HG02763 (cell line): ENCODE measurements at regions not wholly inside any gene's neighbourhood (a gene's known extent, or its start where the extent isn't known, plus 50 kb on each side); places are given as distances from the start of the nearest gene placed in this dataset.

Experiments
- ATAC-seq: cut with Tn5 transposase; IDR thresholded peaks from one replicate; pipeline ENCODE4 v1.9.1; 2021; ENCODE audit warnings: mild to moderate bottlenecking, moderate library complexity; ENCODE audit not compliant: unreplicated experiment

DNA sequence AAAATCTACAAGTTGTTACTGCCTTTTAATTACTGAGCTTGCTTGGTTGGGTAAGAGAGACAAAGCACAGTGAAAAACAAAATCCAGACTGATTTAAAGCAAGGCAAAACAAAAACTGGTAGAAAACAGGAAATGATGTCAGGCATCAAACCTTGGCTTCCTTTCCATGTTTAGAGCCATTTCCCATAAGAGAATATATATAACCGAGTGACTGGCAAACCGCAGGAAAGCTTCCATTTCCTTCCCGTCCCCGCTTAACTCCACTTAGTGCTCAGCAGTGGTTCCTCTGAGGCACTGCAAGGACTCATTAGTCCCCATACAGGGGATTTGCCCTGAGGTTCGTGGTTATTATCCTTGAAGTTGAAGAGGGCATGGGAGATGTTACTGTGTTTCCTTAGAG lies 446.3 kb downstream of the LPIN1 start:
- ATAC-seq = no peak

GRCh38 chr2:12194968-12195367 lies 448.5 kb downstream of the LPIN1 start:
- ATAC-seq = no peak

GRCh38 chr2:12196495-12196894 lies 450.1 kb downstream of the LPIN1 start:
- no peak for ATAC-seq

GRCh38 chr2:12197133-12197532 lies 450.7 kb downstream of the LPIN1 start:
- no peak for ATAC-seq

DNA sequence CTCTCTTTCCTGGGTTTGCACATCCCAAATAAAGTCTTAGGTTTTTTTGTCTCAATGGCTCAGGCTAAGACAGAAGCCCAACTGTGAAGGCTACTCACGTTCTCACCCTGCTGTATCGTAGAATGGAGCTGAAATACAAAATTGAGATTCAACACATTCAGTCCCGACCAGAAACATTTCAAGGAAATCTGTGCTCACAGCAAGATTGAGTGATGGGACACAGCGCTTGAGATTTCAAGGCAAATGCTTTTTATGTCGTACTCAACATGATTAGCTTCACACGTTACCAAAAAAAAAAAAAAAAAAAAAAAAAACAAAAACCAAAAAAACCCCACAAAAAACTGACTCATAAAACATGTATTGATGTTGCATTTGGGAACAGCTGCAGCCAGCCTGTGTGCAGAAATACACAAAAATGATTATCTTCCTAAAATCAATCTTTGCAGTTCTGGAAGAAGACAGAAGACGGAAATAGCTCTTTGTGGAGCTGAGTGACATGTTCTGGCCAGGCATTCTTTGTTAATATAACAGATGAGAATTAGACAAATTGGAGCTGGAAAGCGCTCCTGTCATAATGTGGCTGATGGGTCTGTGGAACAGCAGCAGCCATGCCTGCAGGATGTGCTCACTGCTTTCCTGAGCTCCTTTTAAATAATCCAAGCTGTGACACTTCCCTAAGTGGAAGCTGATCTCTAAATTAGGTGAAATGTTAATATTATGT lies 453.2 kb downstream of the LPIN1 start:
- ATAC-seq = no peak

DNA sequence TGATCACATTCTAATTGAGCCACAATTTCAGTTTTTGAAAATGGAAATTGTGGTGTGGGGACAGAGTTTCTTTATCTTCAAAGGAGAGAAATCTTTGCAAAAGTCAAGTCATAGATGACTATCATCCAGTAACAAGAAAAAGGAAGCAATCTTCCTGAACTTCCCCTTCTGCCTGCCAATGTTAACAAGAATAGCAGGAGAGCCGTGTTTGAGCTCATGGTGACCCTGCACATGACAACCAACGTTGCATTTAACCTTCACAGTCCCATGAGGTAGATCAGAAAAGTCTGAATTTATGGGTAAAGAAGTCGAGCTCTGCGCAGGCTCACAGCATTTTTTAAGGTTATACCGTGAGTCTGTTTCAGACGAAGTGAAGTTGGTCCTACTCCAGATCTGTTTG lies 454.9 kb downstream of the LPIN1 start:
- no peak for ATAC-seq

DNA sequence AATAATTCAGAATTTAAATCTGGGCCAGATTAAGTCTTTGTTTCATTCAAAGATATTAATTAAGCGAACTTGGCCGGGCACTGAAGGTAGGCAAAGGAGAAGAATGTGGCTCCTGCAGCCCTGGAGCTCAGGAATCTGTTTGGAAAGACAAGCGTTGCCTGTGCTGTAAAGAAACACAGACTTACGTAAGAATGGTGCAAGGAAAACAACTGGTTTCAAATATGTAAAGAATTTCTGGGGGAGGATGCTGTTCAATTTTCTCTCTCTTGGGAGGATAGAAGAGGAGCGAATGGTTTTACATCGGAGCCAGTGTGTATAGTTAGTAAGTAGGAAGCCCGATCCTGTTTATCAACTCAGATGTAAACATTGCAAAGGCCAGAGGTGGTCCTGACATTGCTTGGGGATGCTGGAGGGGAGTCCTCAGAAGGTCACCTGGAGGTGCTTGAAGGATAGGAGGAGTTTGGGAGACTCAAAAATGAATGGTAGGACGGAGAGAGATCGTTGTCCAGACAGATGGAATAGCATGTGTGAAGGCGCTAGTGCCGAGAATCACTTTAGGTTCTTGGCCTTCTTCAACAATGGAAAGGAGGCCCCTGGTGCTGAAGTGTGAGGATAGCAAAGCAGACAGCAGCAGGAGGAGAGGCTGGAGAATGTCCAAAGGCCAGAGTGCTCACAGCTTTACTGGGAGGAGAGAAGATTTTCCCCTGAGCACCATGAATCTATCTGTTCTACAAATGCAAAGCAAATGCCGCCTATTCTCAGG lies 456.1 kb downstream of the LPIN1 start:
- no peak for ATAC-seq

DNA sequence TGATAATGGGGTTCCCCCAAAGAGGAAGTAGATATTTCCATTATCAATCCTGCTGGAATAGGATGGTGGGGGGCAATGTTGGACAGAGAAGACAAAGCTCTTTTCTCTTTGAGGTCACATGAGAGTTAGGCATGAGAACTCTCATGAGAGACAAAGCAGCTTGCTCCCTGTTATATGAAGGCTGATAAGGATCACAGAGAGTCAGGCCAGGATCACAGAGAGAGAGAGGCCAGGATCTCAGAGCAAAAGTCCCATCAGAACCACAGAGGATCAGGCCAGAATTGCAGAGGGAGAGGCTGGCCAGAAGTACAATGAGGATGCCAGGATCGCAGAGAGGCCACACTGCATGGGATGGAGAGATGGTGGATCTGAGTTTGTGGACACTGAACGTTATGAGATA lies 457.1 kb downstream of the LPIN1 start:
- no peak for ATAC-seq

DNA sequence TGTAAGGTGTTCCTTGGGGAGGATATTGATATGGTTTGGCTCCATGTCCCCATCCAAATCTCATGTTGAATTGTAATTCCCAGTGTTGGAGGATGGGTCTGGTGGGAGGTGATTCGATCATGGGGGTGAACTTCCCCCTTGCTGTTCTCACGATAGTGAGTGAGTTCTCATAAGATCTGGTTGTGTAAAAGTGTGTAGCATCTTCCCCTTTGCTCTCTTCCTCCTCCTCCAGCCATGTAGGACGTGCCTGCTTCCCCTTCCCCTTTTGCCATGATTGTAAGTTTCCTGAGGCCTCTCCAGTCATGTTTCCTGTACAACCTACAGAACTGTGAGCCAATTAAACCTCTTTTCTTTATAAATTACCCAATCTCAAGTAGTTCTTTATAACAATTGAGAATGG lies 458.7 kb downstream of the LPIN1 start:
- ATAC-seq = no peak

DNA sequence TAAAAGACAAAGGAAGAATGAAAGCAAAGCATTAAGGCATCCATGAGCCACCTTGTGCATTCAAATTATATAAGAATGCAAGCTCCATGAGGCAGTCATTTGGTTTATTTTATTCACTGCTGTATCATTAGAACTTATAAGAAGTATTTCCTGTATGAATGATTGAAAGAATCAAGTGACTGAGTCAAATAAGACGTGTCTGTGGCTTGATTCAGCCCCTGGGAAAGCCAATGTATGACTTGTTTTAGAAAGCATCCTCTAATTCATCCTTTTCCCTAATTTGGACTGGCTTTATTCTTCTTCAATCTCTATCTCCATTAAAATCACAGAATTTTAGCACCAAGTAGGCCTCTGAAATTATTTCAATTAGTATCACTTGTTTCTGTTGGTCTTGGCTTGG lies 461.1 kb downstream of the LPIN1 start:
- ATAC-seq = no peak

DNA sequence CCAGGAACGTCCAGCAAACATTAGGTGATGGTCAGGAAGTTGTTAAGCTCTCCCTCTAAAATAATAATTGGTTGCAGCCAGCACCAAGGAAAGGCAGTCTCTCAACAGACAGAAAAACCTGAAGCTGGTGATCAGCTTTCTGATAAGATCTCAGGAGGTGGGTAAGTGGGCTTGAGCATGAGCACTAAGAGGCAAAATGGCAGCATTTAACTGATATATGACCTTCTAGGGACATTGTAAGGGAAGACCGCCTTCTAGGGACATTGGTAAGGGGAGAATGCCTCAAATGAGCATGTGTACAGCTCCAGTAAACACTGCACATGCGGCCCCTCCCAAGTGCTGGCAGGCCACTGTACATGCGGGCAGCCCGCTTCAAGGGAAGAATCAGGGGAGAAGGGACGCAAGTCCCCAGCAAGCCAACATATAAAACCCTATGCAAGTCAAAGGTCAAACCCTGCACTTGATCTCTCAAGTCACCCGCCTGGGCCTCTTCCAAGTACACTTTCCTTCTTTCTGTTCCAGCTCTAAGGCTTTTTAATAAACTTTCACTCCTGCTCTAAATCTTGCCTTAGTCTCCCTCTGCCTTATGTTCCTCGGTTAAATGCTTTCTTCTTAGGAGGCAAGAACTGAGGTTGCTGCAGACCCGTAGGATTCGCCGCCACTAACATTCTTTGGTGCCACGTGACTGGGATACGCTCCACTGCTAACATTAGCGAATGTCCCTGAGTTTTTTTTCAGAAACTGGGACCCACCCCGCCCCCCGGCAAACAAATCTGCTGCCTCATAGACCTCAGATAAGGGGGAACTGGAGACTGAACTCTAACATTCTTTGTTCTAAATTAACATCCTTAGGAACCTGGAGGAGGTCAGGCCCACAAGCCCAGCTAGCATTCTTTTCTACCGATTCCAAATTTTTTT lies 463.8 kb downstream of the LPIN1 start:
- no peak for ATAC-seq

DNA sequence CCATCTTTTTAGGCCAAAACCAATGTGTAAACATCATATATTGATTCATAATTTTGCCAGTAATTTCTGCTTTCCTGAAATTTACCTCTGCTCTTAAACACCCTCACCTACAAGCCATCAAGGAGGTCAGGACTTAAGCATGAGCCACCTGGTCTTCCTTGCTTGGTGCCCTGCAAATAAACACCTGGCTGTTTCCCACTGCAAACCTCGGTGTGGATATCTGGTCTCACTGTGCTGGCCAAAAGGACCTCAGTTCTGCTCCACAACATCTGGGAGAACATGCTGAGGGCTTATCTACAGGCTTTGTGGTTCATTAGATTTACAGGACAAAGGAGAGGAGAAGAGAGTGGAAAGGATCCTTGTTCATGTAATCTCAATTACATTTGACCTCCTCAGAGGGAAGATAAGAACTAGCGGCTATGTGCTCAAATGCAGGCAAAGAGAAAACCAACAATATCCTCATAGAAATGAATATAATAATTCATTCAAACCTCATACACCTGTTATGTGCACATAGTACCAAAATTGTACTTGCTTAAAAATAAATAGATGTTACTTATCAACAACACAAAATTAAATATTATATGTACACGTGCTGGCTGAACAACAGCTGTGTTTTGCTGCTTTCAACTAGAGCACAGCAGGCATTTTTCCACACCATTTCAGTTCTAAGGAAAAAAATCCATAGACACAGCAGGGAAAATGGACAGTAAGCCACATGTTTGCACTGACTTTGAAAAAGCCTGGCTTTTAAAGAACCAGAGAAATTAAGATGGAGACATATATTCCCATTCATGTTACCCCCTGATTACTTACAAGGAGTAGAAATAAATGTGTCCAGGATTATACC lies 465.1 kb downstream of the LPIN1 start:
- no peak for ATAC-seq

GRCh38 chr2:12212841-12213597 lies 466.6 kb downstream of the LPIN1 start:
- no peak for ATAC-seq

DNA sequence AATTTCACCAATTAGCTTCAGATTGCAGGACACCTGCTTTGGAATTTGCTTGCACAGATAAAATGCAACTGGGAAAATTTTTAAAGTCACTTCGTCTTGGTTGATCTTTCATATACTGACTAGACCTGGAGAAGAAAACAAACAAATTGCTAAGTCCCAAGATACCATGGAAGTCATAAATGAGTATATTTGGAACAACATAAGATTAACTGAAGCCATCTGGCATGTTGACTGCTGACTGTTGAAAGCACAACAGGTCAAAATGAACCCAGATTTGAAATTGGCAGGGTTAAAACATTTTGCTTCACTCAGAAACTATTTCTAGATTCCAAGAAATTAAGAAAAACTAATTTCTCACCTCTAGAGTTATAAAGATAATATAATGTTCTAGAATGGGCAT lies 470.7 kb downstream of the LPIN1 start:
- no peak for ATAC-seq

GRCh38 chr2:12219761-12220160 lies 473.3 kb downstream of the LPIN1 start:
- no peak for ATAC-seq

- ATAC-seq = no peak
These were observed 475.2 kb downstream of the LPIN1 start for GRCh38 chr2:12221584-12221983.

DNA sequence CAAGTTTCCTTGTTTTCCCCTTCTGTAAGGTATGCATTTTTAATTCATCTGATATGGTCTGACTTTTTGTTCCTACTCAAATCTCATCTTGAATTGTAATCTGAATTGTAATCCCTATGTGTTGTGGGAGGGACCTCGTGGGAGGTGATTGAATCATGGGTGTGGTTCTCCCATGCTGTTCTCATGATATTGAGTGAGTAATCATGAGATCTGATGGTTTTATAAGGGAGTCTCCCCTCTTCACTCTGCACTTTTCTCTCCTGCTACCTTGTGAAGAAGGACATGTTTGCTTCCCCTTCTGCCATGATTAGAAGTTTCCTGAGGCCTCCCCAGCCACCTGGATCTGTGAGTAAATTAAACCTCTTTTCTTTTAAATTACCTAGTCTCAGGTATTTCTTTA lies 476.1 kb downstream of the LPIN1 start:
- ATAC-seq = no peak

GRCh38 chr2:12223732-12224131 lies 477.3 kb downstream of the LPIN1 start:
- no peak for ATAC-seq

DNA sequence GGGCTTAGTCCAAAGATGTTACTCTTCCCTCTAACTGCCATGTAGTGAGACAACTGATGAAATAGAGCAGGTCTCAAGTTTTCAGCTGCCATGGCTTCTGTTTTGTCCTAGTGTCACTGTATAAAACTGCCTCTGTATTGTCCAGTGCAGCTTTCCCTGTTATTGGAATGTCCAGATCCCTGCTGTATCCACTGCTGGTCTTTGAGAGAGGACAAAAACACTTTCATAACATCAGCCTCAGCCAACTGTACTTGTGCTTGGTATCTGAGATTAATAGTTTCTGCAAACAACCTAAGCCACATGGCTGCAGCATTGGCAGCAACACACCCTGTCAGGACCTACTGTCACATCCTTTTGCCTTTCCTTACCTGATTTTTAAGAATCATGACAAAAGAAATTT lies 480.2 kb downstream of the LPIN1 start:
- no peak for ATAC-seq
